ENCODE measurements at regions not wholly inside any gene's neighbourhood (a gene's known extent, or its start where the extent isn't known, plus 50 kb on each side); places are given as distances from the start of the nearest gene placed in this dataset.

GRCh38 chr3:78201091-78201490, 1161.2 kb downstream of the ROBO2 start:
- no peak for TF ChIP-seq CTCF (IDR thresholded peaks at IDR 0.05)
- no peak for TF ChIP-seq EP300 (IDR thresholded peaks at IDR 0.05)
